HEK293T (cell line): ENCODE measurements at regions not wholly inside any gene's neighbourhood (a gene's known extent, or its start where the extent isn't known, plus 50 kb on each side); places are given as distances from the start of the nearest gene placed in this dataset.

Experiments used
- CTCF ChIA-PET: fragments of 350-600 bp; formaldehyde crosslinking; extraction: SDS; loops from one replicate; lab custom pipeline; 2021; ENCODE audit warnings: antibody characterized with exemption, inconsistent platforms; lab: Yijun Ruan, JAX
- POLR2A ChIA-PET: fragments of 350-600 bp; formaldehyde crosslinking; extraction: SDS; loops from one replicate; lab custom pipeline; 2020; ENCODE audit warnings: antibody characterized with exemption, inconsistent platforms; lab: Yijun Ruan, JAX
- DNase-seq: peaks from one replicate; pipeline ENCODE4 v3.0.0; 2012; ENCODE audit warnings: mixed read lengths; ENCODE audit errors: extremely low spot score
- ARNT ChIP-seq: fragments of 450-650 bp; IDR thresholded peaks from 2 replicates; pipeline ENCODE4 v1.6.1; 2017; ENCODE audit warnings: mild to moderate bottlenecking
- BHLHE40 ChIP-seq: fragments of 450-650 bp; IDR thresholded peaks from 2 replicates; pipeline ENCODE4 v1.6.1; 2016; ENCODE audit warnings: mild to moderate bottlenecking, moderate library complexity, borderline replicate concordance
- CTBP1 ChIP-seq: fragments of 450-650 bp; IDR thresholded peaks from 2 replicates; pipeline ENCODE4 v1.6.1; 2016; ENCODE audit warnings: borderline replicate concordance
- ELF4 ChIP-seq: fragments of 450-650 bp; IDR thresholded peaks from 2 replicates; pipeline ENCODE4 v1.6.1; 2017; ENCODE audit warnings: antibody characterized with exemption
- FOXA1 ChIP-seq: fragments of 450-650 bp; IDR thresholded peaks from 2 replicates; pipeline ENCODE4 v1.6.1; 2016; ENCODE audit warnings: mild to moderate bottlenecking
- FOXK2 ChIP-seq: fragments of 450-650 bp; IDR thresholded peaks from 2 replicates; pipeline ENCODE4 v1.6.1; 2016; ENCODE audit warnings: mild to moderate bottlenecking
- FOXM1 ChIP-seq: fragments of 450-650 bp; IDR thresholded peaks from 2 replicates; pipeline ENCODE4 v1.6.1; 2017; ENCODE audit warnings: mild to moderate bottlenecking, borderline replicate concordance
- HDGF ChIP-seq: fragments of 450-650 bp; IDR thresholded peaks from 2 replicates; pipeline ENCODE4 v1.6.1; 2017; ENCODE audit warnings: antibody characterized with exemption, borderline replicate concordance
- L3MBTL2 ChIP-seq: fragments of 450-650 bp; conservative IDR thresholded peaks from 2 replicates; pipeline ENCODE4 v1.6.1; 2016; ENCODE audit warnings: mild to moderate bottlenecking
- LEF1 ChIP-seq: fragments of 450-650 bp; IDR thresholded peaks from 2 replicates; pipeline ENCODE4 v1.6.1; 2017; ENCODE audit warnings: mild to moderate bottlenecking, borderline replicate concordance
- NFRKB ChIP-seq: fragments of 450-650 bp; IDR thresholded peaks from 2 replicates; pipeline ENCODE4 v1.6.1; 2016; ENCODE audit warnings: mild to moderate bottlenecking, moderate library complexity
- SP1 ChIP-seq: fragments of 450-650 bp; IDR thresholded peaks from 2 replicates; pipeline ENCODE4 v1.6.1; 2017
- SUZ12 ChIP-seq: fragments of 450-650 bp; IDR thresholded peaks from 2 replicates; pipeline ENCODE4 v1.6.1; 2016; ENCODE audit warnings: mild to moderate bottlenecking
- TARDBP ChIP-seq: fragments of 450-650 bp; IDR thresholded peaks from 2 replicates; pipeline ENCODE4 v1.6.1; 2016
- ZNF384 ChIP-seq: fragments of 450-650 bp; IDR thresholded peaks from 2 replicates; pipeline ENCODE4 v1.6.1; 2016
- TF ChIP-seq, protein P1 (sequence below): fragments of 450-650 bp; IDR thresholded peaks from 2 replicates; pipeline ENCODE4 v1.6.1; 2016

DNA sequence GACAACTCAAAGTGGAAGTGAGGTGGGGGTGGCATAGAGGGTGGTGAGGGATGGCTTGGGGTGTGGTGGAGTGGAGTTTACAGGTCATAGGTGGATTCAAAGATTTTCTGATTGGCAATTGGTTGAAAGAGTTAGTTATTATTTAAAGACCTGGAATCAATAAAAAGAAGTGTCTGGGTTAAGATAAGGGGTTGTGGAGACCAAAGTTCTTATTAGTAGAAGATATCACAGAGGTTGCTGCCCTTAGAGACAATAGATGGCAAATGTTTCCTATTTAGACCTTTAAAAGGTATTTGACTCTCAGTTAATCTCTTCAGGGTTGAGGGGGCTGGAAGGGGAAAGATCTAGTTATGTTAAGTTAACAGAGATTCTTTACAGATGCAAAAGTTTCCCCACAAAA lies 412.3 kb upstream of the TBL1XR1 start:
- TF ChIP-seq BHLHE40 (no peak), SUZ12 (no peak), ELF4 (no peak), FOXA1 (no peak), SP1 (no peak)
- TF ChIP-seq, protein P1, sequence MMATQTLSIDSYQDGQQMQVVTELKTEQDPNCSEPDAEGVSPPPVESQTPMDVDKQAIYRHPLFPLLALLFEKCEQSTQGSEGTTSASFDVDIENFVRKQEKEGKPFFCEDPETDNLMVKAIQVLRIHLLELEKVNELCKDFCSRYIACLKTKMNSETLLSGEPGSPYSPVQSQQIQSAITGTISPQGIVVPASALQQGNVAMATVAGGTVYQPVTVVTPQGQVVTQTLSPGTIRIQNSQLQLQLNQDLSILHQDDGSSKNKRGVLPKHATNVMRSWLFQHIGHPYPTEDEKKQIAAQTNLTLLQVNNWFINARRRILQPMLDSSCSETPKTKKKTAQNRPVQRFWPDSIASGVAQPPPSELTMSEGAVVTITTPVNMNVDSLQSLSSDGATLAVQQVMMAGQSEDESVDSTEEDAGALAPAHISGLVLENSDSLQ = no peak
- ChIA-PET CTCF (no interaction called here), POLR2A (no interaction called here)
- no peak for DNase-seq

DNA sequence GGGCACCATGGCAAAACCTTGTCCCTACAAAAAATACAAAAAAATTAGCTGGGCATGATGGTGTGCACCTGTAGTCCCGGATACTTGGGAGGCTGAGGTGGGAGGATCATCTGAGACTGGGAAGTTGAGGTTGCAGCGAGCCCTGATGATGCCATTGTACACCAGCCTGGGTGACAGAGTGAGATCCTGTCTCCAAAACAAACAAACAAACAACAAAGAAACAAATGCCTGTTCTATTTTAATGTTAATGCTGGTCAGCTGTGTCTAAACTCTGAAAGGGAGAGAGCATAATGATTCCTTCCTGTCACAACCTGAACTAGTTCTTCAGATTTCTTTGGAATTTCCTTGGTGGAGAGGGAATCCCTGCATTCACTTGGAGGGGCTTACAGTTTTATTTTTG lies 413.0 kb upstream of the TBL1XR1 start:
- TF ChIP-seq SP1 (no peak), SUZ12 (no peak), NFRKB (no peak), ELF4 (no peak), CTBP1 (no peak), BHLHE40 (no peak), FOXA1 (no peak), LEF1 (no peak), L3MBTL2 (no peak), HDGF (no peak), FOXK2 (no peak), ARNT (no peak)
- TF ChIP-seq, protein P1 = no peak
- CTCF ChIA-PET = no interaction called here
- DNase-seq = no peak
- POLR2A ChIA-PET = no interaction called here

DNA sequence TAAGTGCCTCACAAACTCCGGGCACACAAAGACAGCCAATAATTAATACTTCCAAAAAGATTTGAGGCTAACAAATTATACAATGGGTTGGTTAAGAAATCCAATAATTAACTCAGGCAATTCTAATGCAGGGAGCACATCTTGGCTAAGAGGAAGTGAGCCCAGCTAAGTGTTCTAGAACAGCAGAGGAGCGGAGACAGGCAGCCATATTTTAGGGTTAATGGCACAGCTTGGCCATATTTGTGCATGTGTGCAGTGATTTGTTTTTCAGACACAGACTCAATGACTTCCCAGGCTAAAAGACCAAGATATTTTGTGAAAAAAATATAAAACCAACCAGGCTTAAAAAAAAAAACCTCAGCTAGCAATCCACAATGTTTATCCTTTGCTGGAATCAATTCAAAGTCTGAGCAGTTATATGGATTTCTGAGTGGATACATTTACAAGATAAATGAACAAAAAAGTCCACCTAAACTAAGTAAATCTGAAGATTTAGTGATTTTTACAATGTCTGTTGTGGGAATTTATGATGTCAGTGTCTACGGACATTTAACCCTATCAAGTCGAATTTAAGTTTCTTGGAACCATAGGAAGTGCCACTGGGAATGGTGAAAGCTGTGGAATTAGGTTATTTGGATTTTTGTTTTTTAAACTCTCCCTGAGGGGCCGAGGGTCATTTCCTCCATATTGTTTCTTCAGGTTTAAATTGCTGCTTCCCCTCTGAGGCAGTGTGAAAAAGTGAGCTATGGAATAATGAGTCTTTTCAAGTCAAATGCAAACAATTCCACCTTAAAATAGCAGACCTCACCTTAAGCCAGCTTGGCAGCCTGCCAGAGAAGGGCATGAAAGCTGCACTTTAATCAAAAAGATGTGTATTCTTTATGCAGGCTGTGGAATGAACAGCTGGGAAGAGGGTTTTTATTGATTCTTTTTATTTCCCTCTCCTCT lies 413.7 kb upstream of the TBL1XR1 start:
- no peak for DNase-seq
- POLR2A ChIA-PET = no interaction called here
- TF ChIP-seq, protein P1 = no peak
- no peak for TF ChIP-seq NFRKB
- no peak for TF ChIP-seq TARDBP
- CTCF ChIA-PET = no interaction called here

DNA sequence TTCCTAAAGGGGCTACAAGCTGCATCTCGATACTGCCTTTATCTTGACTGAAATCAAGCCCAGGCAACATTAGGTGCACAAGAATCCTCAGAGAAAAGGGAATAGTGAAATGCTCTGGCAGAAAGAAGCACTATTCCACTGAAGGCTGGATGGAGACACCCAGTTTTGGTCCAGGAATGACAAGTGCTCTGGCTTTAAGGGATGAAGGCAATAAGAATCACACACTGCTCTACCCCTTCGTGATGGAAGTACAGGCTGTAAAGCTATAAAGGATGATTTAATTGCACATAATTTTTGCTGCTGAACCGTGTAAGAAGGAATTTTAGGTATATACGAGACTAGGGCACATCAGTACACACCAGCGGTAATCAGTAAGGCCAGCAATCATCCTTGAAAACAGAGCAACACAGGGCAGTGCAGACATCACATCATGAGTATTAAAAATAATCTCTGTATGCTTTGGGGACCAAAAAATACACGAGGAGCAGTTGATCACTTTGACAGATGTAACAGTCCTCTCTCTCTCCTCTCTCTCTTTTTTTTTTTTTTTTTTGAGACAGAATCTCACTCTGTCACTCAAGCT lies 414.6 kb upstream of the TBL1XR1 start:
- ChIA-PET CTCF (no interaction called here), POLR2A (no interaction called here)
- no peak for TF ChIP-seq L3MBTL2
- TF ChIP-seq FOXA1 = no peak
- TF ChIP-seq ELF4 = no peak
- no peak for TF ChIP-seq FOXK2
- DNase-seq = no peak

DNA sequence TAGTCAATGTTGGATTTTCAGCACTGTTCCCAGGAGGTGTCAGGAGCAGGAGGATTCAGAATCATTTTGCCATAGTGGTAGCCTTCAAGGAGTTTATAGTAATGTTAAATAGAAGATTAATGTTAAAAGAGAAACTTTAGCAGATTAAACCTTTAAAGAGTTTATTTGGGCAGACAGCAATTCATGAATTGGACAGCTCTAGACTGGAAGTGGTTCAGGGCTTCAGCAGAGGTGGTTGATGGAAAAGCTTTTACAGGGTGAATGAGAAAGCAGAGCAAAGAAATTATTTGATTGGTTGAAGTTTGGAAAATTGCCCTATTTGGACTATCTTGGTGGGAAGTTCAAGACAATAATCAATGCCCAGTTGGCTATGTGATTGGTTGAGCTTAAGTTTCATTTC lies 416.6 kb upstream of the TBL1XR1 start:
- ChIA-PET POLR2A (no interaction called here), CTCF (no interaction called here)
- DNase-seq = no peak
- TF ChIP-seq ELF4 = no peak
- TF ChIP-seq BHLHE40 = no peak
- no peak for TF ChIP-seq FOXK2
- TF ChIP-seq CTBP1 = no peak
- TF ChIP-seq TARDBP = no peak
- no peak for TF ChIP-seq NFRKB
- TF ChIP-seq L3MBTL2 = no peak
- TF ChIP-seq, protein P1 = no peak
- TF ChIP-seq LEF1 = no peak
- TF ChIP-seq ARNT = no peak
- TF ChIP-seq ZNF384 = no peak
- TF ChIP-seq SP1 = no peak
- TF ChIP-seq FOXM1 = no peak

DNA sequence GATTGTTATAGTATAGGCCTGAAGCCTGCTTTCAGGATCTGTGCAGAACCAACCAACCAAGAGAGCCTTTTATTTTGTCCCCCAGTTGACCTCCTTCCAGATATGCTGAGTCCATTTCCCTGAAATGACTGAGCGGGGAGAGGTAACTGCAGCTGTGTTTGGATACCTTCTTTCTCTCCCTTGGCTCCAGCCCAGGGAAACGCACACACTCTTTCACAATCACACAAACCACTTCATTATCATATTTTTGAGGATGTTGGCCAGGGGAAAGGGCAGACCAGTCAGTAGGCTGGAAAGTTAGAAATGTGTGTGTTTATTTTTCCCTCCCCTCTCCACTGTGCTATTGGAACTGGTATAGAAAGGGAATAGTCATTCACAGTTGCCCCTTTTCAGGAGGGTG lies 417.7 kb upstream of the TBL1XR1 start:
- POLR2A ChIA-PET = no interaction called here
- no peak for TF ChIP-seq ARNT
- no peak for TF ChIP-seq BHLHE40
- no peak for TF ChIP-seq SUZ12
- TF ChIP-seq FOXM1 = no peak
- TF ChIP-seq FOXA1 = no peak
- no peak for TF ChIP-seq FOXK2
- no peak for TF ChIP-seq ZNF384
- TF ChIP-seq ELF4 = no peak
- no peak for TF ChIP-seq SP1
- no peak for TF ChIP-seq HDGF
- TF ChIP-seq NFRKB = no peak
- TF ChIP-seq, protein P1 = no peak
- TF ChIP-seq L3MBTL2 = no peak
- no peak for TF ChIP-seq TARDBP
- TF ChIP-seq LEF1 = no peak
- no peak for TF ChIP-seq CTBP1
- CTCF ChIA-PET = interaction anchor here (0.6 kb wide), 1 partner anchor 8 kb away, joined by 3 read pairs; no protein-coding TSS in a partner anchor
- no peak for DNase-seq
